ENCODE measurements at regions not wholly inside any gene's neighbourhood (a gene's known extent, or its start where the extent isn't known, plus 50 kb on each side); places are given as distances from the start of the nearest gene placed in this dataset.

DNA sequence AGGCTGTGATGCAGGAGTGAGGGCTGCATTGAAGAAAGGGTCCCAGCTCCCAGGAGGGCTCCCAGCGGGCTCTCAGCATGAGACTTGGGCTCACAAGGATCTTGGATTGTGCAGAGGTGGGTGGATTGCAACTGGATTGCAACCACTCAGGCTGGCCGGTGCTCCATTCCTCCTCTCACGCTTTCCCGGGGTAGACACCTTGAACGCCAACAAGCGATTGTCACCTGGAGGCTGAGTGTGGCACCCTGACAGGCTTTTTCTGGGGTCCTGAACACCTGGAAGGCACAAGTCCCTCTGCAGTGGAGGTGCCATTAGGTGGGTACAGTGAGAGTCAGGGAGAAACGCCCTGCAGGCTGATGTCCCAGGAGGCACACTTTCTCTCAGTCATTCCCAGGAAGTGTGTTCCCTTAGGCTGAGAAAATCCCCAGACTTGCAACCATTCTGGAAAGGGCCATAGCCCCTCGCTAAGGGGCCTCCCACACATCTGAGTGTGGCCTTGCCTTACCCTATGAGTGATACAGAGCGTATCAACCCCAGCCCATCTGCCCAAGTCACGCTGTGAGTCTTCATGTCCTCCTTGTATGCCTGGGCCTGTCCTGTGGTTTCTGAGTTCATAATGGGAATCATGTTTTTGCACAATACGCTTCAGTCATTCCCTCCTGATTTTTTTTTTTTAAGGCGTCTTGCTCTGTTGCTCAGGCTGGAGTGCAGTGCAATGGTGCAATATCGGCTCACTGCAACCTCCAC, 488.1 kb downstream of the IRX1 start:
- TF ChIP-seq, protein P1, sequence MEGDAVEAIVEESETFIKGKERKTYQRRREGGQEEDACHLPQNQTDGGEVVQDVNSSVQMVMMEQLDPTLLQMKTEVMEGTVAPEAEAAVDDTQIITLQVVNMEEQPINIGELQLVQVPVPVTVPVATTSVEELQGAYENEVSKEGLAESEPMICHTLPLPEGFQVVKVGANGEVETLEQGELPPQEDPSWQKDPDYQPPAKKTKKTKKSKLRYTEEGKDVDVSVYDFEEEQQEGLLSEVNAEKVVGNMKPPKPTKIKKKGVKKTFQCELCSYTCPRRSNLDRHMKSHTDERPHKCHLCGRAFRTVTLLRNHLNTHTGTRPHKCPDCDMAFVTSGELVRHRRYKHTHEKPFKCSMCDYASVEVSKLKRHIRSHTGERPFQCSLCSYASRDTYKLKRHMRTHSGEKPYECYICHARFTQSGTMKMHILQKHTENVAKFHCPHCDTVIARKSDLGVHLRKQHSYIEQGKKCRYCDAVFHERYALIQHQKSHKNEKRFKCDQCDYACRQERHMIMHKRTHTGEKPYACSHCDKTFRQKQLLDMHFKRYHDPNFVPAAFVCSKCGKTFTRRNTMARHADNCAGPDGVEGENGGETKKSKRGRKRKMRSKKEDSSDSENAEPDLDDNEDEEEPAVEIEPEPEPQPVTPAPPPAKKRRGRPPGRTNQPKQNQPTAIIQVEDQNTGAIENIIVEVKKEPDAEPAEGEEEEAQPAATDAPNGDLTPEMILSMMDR (IDR thresholded peaks at IDR 0.05) = no peak
- no peak for TF ChIP-seq POLR2A (IDR thresholded peaks at IDR 0.05)

Measured in Peyer's patch (tissue), 4 donors.